Esophagus squamous epithelium (tissue), 4 donors: ENCODE measurements at regions not wholly inside any gene's neighbourhood (a gene's known extent, or its start where the extent isn't known, plus 50 kb on each side); places are given as distances from the start of the nearest gene placed in this dataset.

ENCODE experiments used
- POLR2A ChIP-seq, 4 donors: fragments of 450-650 bp; IDR thresholded peaks; one replicate each; pipeline ENCODE4 v1.6.1; 2017; ENCODE audit warnings: antibody characterized with exemption in 4 of 4, mild to moderate bottlenecking in 4 of 4, moderate library complexity in 3 of 4
- TF ChIP-seq, protein P1 (sequence below), 6 experiments: fragments of 450-650 bp in 4 of 6; fragments of 200-600 bp in 2 of 6; sonication (generic) in 2 of 6; IDR thresholded peaks; one replicate each; pipeline ENCODE4 v1.5.1; 2016 to 2019; ENCODE audit warnings: antibody characterized with exemption in 6 of 6, mild to moderate bottlenecking in 4 of 6, moderate library complexity in 4 of 6

DNA sequence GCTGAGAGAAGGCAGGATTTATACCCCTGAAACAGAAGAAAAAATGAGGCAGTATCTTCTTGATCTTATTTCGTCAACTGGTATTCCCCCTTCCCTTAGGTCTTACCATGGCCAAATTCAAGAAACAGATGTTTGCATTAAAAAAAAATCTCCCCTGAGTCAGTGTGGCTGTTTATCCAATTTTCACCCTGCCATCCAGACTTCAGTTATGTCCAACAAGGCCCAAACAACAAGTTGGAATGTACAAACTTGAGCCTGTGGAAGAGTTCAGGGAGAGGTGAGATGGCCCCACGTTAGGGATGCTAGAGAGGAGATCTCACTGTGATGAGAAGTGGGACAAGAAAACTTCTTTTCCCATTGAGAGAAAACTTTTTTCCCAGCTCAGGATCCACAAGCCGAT lies 147.2 kb upstream of the PROX1 start:
- TF ChIP-seq, protein P1, sequence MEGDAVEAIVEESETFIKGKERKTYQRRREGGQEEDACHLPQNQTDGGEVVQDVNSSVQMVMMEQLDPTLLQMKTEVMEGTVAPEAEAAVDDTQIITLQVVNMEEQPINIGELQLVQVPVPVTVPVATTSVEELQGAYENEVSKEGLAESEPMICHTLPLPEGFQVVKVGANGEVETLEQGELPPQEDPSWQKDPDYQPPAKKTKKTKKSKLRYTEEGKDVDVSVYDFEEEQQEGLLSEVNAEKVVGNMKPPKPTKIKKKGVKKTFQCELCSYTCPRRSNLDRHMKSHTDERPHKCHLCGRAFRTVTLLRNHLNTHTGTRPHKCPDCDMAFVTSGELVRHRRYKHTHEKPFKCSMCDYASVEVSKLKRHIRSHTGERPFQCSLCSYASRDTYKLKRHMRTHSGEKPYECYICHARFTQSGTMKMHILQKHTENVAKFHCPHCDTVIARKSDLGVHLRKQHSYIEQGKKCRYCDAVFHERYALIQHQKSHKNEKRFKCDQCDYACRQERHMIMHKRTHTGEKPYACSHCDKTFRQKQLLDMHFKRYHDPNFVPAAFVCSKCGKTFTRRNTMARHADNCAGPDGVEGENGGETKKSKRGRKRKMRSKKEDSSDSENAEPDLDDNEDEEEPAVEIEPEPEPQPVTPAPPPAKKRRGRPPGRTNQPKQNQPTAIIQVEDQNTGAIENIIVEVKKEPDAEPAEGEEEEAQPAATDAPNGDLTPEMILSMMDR (IDR thresholded peaks at IDR 0.05): no peak
- no peak for TF ChIP-seq POLR2A (IDR thresholded peaks at IDR 0.05)
